HG03025 (cell line): ENCODE measurements at regions not wholly inside any gene's neighbourhood (a gene's known extent, or its start where the extent isn't known, plus 50 kb on each side); places are given as distances from the start of the nearest gene placed in this dataset.

Source experiments
- ATAC-seq: cut with Tn5 transposase; IDR thresholded peaks from one replicate; pipeline ENCODE4 v1.9.1; 2021; ENCODE audit warnings: mild to moderate bottlenecking, moderate library complexity; ENCODE audit not compliant: unreplicated experiment, low FRiP score

- no peak for ATAC-seq
These were observed 58.7 kb upstream of the LRP1B start for GRCh38 chr2:142189501-142189900.

- ATAC-seq, result no peak
These were observed 57.7 kb upstream of the LRP1B start for GRCh38 chr2:142188562-142188961.

- ATAC-seq, result no peak
These were observed 50.2 kb upstream of the LRP1B start for GRCh38 chr2:142180820-142181533.
